SK-N-SH (cell line): ENCODE measurements at regions not wholly inside any gene's neighbourhood (a gene's known extent, or its start where the extent isn't known, plus 50 kb on each side); places are given as distances from the start of the nearest gene placed in this dataset.

Experiments
- CTCF ChIA-PET: fragments of 300-600, 350-600 bp; formaldehyde crosslinking; extraction: SDS; loops from one replicate; lab custom pipeline; 2021; lab: Yijun Ruan, JAX
- POLR2A ChIA-PET: fragments of 350-600 bp; sonication (Branson Sonifier 250); formaldehyde crosslinking; extraction: SDS; loops from one replicate; lab custom pipeline; 2020; ENCODE audit warnings: antibody characterized with exemption, inconsistent platforms; lab: Yijun Ruan, JAX
- DNase-seq: peaks from one replicate; pipeline ENCODE4 v3.0.0; 2012
- H2AFZ ChIP-seq: fragments of 200-600 bp; sonication (generic); 2 replicates; pipeline ENCODE4 v1.8.1; 2016; ENCODE audit warnings: antibody characterized with exemption, mild to moderate bottlenecking, low read depth
- H3F3A ChIP-seq: fragments of 200-600 bp; sonication (generic); replicated peaks from 2 replicates; pipeline ENCODE3; 2016; ENCODE audit warnings: antibody characterized with exemption, mild to moderate bottlenecking; ENCODE audit not compliant: insufficient read depth
- H3K27ac ChIP-seq, 2 experiments: fragments of 200-500 bp in 1 of 2; fragments of 200-600 bp in 1 of 2; sonication (Bioruptor generic) in 1 of 2; sonication (generic), shearing (Covaris generic) in 1 of 2; 2 replicates each; pipeline versions ENCODE4 v1.5.1 to v1.6.1; 2014 to 2016; ENCODE audit warnings: low read depth in 2 of 2, inconsistent platforms in 1 of 2, low read length in 1 of 2, mild to moderate bottlenecking in 1 of 2, mixed read lengths in 1 of 2
- H3K27me3 ChIP-seq: fragments of 200-600 bp; sonication (generic), shearing (Covaris generic); 2 replicates; pipeline ENCODE4 v1.6.1; 2016; ENCODE audit warnings: mixed run types; ENCODE audit not compliant: insufficient read depth
- H3K36me3 ChIP-seq, 2 experiments: fragments of 200-500 bp in 1 of 2; fragments of 200-600 bp in 1 of 2; sonication (Bioruptor generic) in 1 of 2; sonication (generic) in 1 of 2; replicated peaks in 1 of 2; 2 replicates each; pipeline versions ENCODE3 to v1.5.1; 2014 to 2016; ENCODE audit warnings: low read length in 1 of 2, mild to moderate bottlenecking in 1 of 2; ENCODE audit not compliant: insufficient read depth in 2 of 2, control insufficient read depth in 1 of 2
- H3K4me1 ChIP-seq, 2 experiments: fragments of 200-500 bp in 1 of 2; fragments of 200-600 bp in 1 of 2; sonication (Bioruptor generic) in 1 of 2; sonication (generic), shearing (Covaris generic) in 1 of 2; 2 replicates each; pipeline versions ENCODE4 v1.5.1 to v1.6.1; 2014 to 2016; ENCODE audit warnings: low read depth in 1 of 2, low read length in 1 of 2, mixed run types in 1 of 2; ENCODE audit not compliant: insufficient read depth in 2 of 2, control insufficient read depth in 1 of 2
- H3K4me2 ChIP-seq: fragments of 200-600 bp; sonication (generic), shearing (Covaris generic); 2 replicates; pipeline ENCODE4 v1.6.1; 2017; ENCODE audit warnings: mixed run types
- H3K4me3 ChIP-seq, 2 experiments: fragments of 200-500 bp in 1 of 2; fragments of 200-600 bp in 1 of 2; sonication (Bioruptor generic) in 1 of 2; sonication (generic), shearing (Covaris generic) in 1 of 2; 2 replicates each; pipeline versions ENCODE4 v1.5.1 to v1.8.1; 2014 to 2016; ENCODE audit warnings: low read depth in 2 of 2, inconsistent platforms in 1 of 2, low read length in 1 of 2, mild to moderate bottlenecking in 1 of 2, mixed read lengths in 1 of 2, moderate library complexity in 1 of 2
- H3K79me2 ChIP-seq: fragments of 200-600 bp; sonication (generic); 2 replicates; pipeline ENCODE4 v1.8.1; 2017; ENCODE audit warnings: mild to moderate bottlenecking; ENCODE audit not compliant: insufficient read depth
- H3K9ac ChIP-seq: fragments of 200-600 bp; sonication (generic); 2 replicates; pipeline ENCODE4 v1.6.1; 2017; ENCODE audit warnings: mixed run types
- H3K9me2 ChIP-seq: fragments of 200-600 bp; sonication (generic); 2 replicates; pipeline ENCODE4 v1.6.1; 2017; ENCODE audit warnings: mixed run types
- H3K9me3 ChIP-seq: fragments of 200-600 bp; sonication (generic); 2 replicates; pipeline ENCODE4 v1.6.1; 2017; ENCODE audit warnings: mixed run types, mild to moderate bottlenecking, moderate library complexity
- H4K20me1 ChIP-seq: fragments of 200-600 bp; sonication (generic); 2 replicates; pipeline ENCODE4 v1.6.1; 2017; ENCODE audit warnings: mild to moderate bottlenecking, mixed run types; ENCODE audit not compliant: insufficient read depth
- CTCF ChIP-seq: fragments of 200-600 bp; sonication (generic); IDR thresholded peaks from 2 replicates; pipeline ENCODE4 v1.6.1; 2017; ENCODE audit warnings: antibody characterized with exemption, mild to moderate bottlenecking, moderate library complexity
- FOSL2 ChIP-seq: IDR thresholded peaks from 2 replicates; pipeline ENCODE4 v1.4.0; 2012; ENCODE audit warnings: low read depth, mild to moderate bottlenecking, moderate library complexity, borderline replicate concordance
- MEF2A ChIP-seq: IDR thresholded peaks from 2 replicates; pipeline ENCODE4 v1.4.0; 2012; ENCODE audit warnings: low read depth, borderline replicate concordance
- NRF1 ChIP-seq: IDR thresholded peaks from 2 replicates; pipeline ENCODE4 v1.6.1; 2012; ENCODE audit warnings: low read depth, mild to moderate bottlenecking, low read length
- PBX3 ChIP-seq: IDR thresholded peaks from 2 replicates; pipeline ENCODE4; 2012
- REST ChIP-seq: IDR thresholded peaks from 2 replicates; pipeline ENCODE4 v1.6.1; 2012; ENCODE audit warnings: mild to moderate bottlenecking, low read depth, low read length, moderate library complexity
- RFX5 ChIP-seq: IDR thresholded peaks from 2 replicates; pipeline ENCODE4 v1.6.1; 2012; ENCODE audit warnings: mild to moderate bottlenecking, improper control_type of control experiment, low read length
- RXRA ChIP-seq: IDR thresholded peaks from 2 replicates; pipeline ENCODE4 v1.4.0; 2012; ENCODE audit warnings: low read depth, mild to moderate bottlenecking, borderline replicate concordance
- SIN3A ChIP-seq: IDR thresholded peaks from 2 replicates; pipeline ENCODE4 v1.6.1; 2012; ENCODE audit warnings: low read depth, mild to moderate bottlenecking, low read length, moderate library complexity, borderline replicate concordance
- TCF12 ChIP-seq: IDR thresholded peaks from 2 replicates; pipeline ENCODE4 v1.4.0; 2012
- TEAD4 ChIP-seq: IDR thresholded peaks from 2 replicates; pipeline ENCODE4 v1.4.0; 2012; ENCODE audit warnings: mild to moderate bottlenecking, borderline replicate concordance; ENCODE audit not compliant: insufficient read depth
- USF2 ChIP-seq: fragments of 150-350 bp; IDR thresholded peaks from 2 replicates; pipeline ENCODE4 v1.6.1; 2017; ENCODE audit warnings: antibody characterized with exemption, low read length, low read depth, borderline replicate concordance
- YY1 ChIP-seq: IDR thresholded peaks from 2 replicates; pipeline ENCODE4 v1.4.0; 2012; ENCODE audit warnings: low read depth, mild to moderate bottlenecking
- WGBS: methylation state at CpG from one replicate; pipeline ENCODE4 v1.1.6; 2017; ENCODE audit warnings: low lambda C conversion rate; 5-methylcytosine and 5-hydroxymethylcytosine counted together

GRCh38 chr2:4539121-4539520, 835.7 kb downstream of the DCDC2C start:
- WGBS = 18% methylated on average over 9 of the region's 9 CpGs
- no peaks in the 10 kb centered on the region for H4K20me1 ChIP-seq
- no peak overlapping the region for H2AFZ ChIP-seq
- H3F3A ChIP-seq = no peaks in the 10 kb centered on the region
- H3K27me3 ChIP-seq = no peaks in the 10 kb centered on the region
- H3K9me3 ChIP-seq = 0 out of 2 replicates have a peak, but pooled peaks cover 12% of the 10 kb centered on the region
- H3K79me2 ChIP-seq = no peaks in the 10 kb centered on the region
- no peak overlapping the region for H3K4me2 ChIP-seq
- H3K27ac ChIP-seq = no peak overlapping the region
- no peaks in the 10 kb centered on the region for H3K9me2 ChIP-seq
- DNase-seq = no peak
- POLR2A ChIA-PET = no interaction called here
- H3K9ac ChIP-seq = no peak overlapping the region
- TF ChIP-seq CTCF = no peak
- TF ChIP-seq RXRA = no peak
- no peak for TF ChIP-seq NRF1
- no peak for TF ChIP-seq USF2
- no peak for TF ChIP-seq YY1
- no peak for TF ChIP-seq PBX3
- TF ChIP-seq REST = no peak
- TF ChIP-seq RFX5 = no peak
- no peak for TF ChIP-seq SIN3A
- no peak for TF ChIP-seq TEAD4
- no peak for TF ChIP-seq FOSL2
- no peak for TF ChIP-seq MEF2A
- no peak for TF ChIP-seq TCF12
- CTCF ChIA-PET = no interaction called here
- no peaks in the 10 kb centered on the region for H3K36me3 ChIP-seq
- no peak overlapping the region for H3K4me3 ChIP-seq
- no peaks in the 10 kb centered on the region for H3K4me1 ChIP-seq
